NCI-H2171 treated with DMSO at 0.1 percent for 48 hours (cell line): ENCODE measurements at regions not wholly inside any gene's neighbourhood (a gene's known extent, or its start where the extent isn't known, plus 50 kb on each side); places are given as distances from the start of the nearest gene placed in this dataset.

ENCODE experiments used
- DNase-seq: peaks from one replicate; lab custom pipeline; 2025; lab: John Stamatoyannopoulos, UW

- DNase-seq = no peak
These were observed 120.6 kb downstream of the MAB21L3 start for GRCh38 chr1:116231752-116232151.

GRCh38 chr1:116232989-116233514 is 121.9 kb downstream of the MAB21L3 start:
- DNase-seq = peak; percentile 26

GRCh38 chr1:116234429-116234828 is 123.2 kb downstream of the MAB21L3 start:
- DNase-seq = peak; percentile 83

GRCh38 chr1:116239916-116240315 is 128.7 kb downstream of the MAB21L3 start:
- DNase-seq = no peak

- DNase-seq = no peak
These were observed 130.3 kb upstream of the ATP1A1 start for GRCh38 chr1:116242741-116243140.

GRCh38 chr1:116243333-116244054 is 129.6 kb upstream of the ATP1A1 start:
- peak; percentile 51 for DNase-seq

- peak; percentile 13 for DNase-seq
These were observed 126.9 kb upstream of the ATP1A1 start for GRCh38 chr1:116246174-116246573.

- DNase-seq = no peak
These were observed 120.8 kb upstream of the ATP1A1 start for GRCh38 chr1:116252271-116252670.

- DNase-seq = peak; percentile 52
These were observed 120.3 kb upstream of the ATP1A1 start for GRCh38 chr1:116252785-116253184.

GRCh38 chr1:116253566-116254382 is 119.3 kb upstream of the ATP1A1 start:
- DNase-seq = no peak

- peak; percentile 47 for DNase-seq
These were observed 118.3 kb upstream of the ATP1A1 start for GRCh38 chr1:116254776-116255175.

- DNase-seq = peak; percentile 93
These were observed 117.4 kb upstream of the ATP1A1 start for GRCh38 chr1:116255486-116256285.

- DNase-seq = no peak
These were observed 116.8 kb upstream of the ATP1A1 start for GRCh38 chr1:116256286-116256649.

- DNase-seq = no peak
These were observed 116.2 kb upstream of the ATP1A1 start for GRCh38 chr1:116256875-116257274.

GRCh38 chr1:116257341-116257767 is 115.7 kb upstream of the ATP1A1 start:
- DNase-seq = peak; percentile 99

- DNase-seq = no peak
These were observed 115.2 kb upstream of the ATP1A1 start for GRCh38 chr1:116257836-116258235.

GRCh38 chr1:116258668-116259419 is 114.2 kb upstream of the ATP1A1 start:
- no peak for DNase-seq

GRCh38 chr1:116259663-116260062 is 113.4 kb upstream of the ATP1A1 start:
- no peak for DNase-seq

- no peak for DNase-seq
These were observed 112.9 kb upstream of the ATP1A1 start for GRCh38 chr1:116260115-116260514.

- no peak for DNase-seq
These were observed 112.4 kb upstream of the ATP1A1 start for GRCh38 chr1:116260621-116261020.

- no peak for DNase-seq
These were observed 111.8 kb upstream of the ATP1A1 start for GRCh38 chr1:116261227-116261626.
